Heart right ventricle (tissue), 16 donors: ENCODE measurements at regions not wholly inside any gene's neighbourhood (a gene's known extent, or its start where the extent isn't known, plus 50 kb on each side); places are given as distances from the start of the nearest gene placed in this dataset.
"Not testable (repeated sequence)": the region's sequence is repeated elsewhere in the genome, so short reads cannot be mapped to it uniquely, and the experiment has no call there.

Experiments
- ATAC-seq, 8 donors: fragments of 200-7000 bp; cut with Tn5 transposase; one replicate each; pipeline ENCODE4 v1.9.1; 2020; ENCODE audit warnings: mild to moderate bottlenecking in 8 of 8, moderate library complexity in 8 of 8, moderate number of reproducible peaks in 1 of 8
- DNase-seq, 2 donors: peaks; one replicate each; pipeline ENCODE4 v3.0.0-alpha.2; 2020
- H3K27ac ChIP-seq, 10 donors: fragments of 200-600 bp; sonication (generic) in 2 of 10; one replicate each; pipeline versions ENCODE4 v1.5.0 to v1.8.0; 2020 to 2022; ENCODE audit warnings: mild to moderate bottlenecking in 3 of 10
- H3K27me3 ChIP-seq, 7 donors: fragments of 200-600 bp; one replicate each; pipeline ENCODE4 v1.8.0; 2021 to 2022; ENCODE audit warnings: mild to moderate bottlenecking in 2 of 7
- H3K36me3 ChIP-seq, 9 donors: fragments of 200-600 bp; sonication (generic) in 1 of 9; one replicate each; pipeline versions ENCODE4 v1.5.0 to v1.8.0; 2020 to 2022; ENCODE audit warnings: mild to moderate bottlenecking in 2 of 9
- H3K4me1 ChIP-seq, 9 donors: fragments of 200-600 bp; sonication (generic) in 1 of 9; one replicate each; pipeline versions ENCODE4 v1.5.0 to v1.8.0; 2020 to 2022; ENCODE audit warnings: mild to moderate bottlenecking in 4 of 9
- H3K4me3 ChIP-seq, 10 donors: fragments of 200-600 bp; sonication (generic) in 2 of 10; one replicate each; pipeline versions ENCODE4 v1.5.0 to v1.8.0; 2020 to 2022; ENCODE audit warnings: mild to moderate bottlenecking in 7 of 10, moderate library complexity in 2 of 10
- H3K9me3 ChIP-seq, 11 donors: fragments of 200-600 bp in 10 of 11; sonication (generic) in 2 of 11; one replicate each; pipeline versions ENCODE4 v1.5.0 to v1.8.0; 2013 to 2022; ENCODE audit warnings: mild to moderate bottlenecking in 2 of 11, control low read depth in 1 of 11, moderate library complexity in 1 of 11
- WGBS, 2 donors: extraction: QIAGEN DNeasy Blood & Tissue Kit; methylation state at CpG; one replicate each; pipeline ENCODE4 v1.1.7; 2013; ENCODE audit warnings: inconsistent platforms in 1 of 2; 5-methylcytosine and 5-hydroxymethylcytosine counted together
- intact Hi-C, 10 donors: fragments of 100-400 bp; cut with DNase I; formaldehyde crosslinking; loops; one replicate each; pipeline versions ENCODE4 v1.11.1 to v1.14.2; 2022
- TF ChIP-seq, protein P1 (sequence below), 9 donors: fragments of 200-600 bp; sonication (generic) in 2 of 9; IDR thresholded peaks; one replicate each; pipeline versions ENCODE4 v1.5.0 to v1.8.0; 2021 to 2022; ENCODE audit warnings: antibody characterized with exemption in 9 of 9, mild to moderate bottlenecking in 5 of 9, moderate library complexity in 1 of 9
- donor health status: Arrhythmogenic right ventricular cardiomyopathy.
- donor health status: ischemic (EF 13 %, LVEDD 7.1; RV severe dilation, severe dysfunction).
- donor health status: healthy with polysubstance abuse.
- donor health status: DM: no; HTN: yes; CAD: no.
- donor health status: DM: no; HTN: no; CAD: no.
- donor health status: ischemic (EF 25% LVEDD 6.9; RV normal size, moderate dysfunction).
- donor health status: ischemic (EF 25% LVEDD 5.7; RV mildly dilated, moderate dysfunction).
- donor health status: healthy.
- donor health status: DM: yes; HTN: yes; CAD: no.
- donor health status: Ischemic cardiomyopathy.
- donor health status: ischemic (EF 35%, LVEDD 5.7; RV mildly dilated, moderate dysfunction).
- donor health status: nonischemic (EF 11% LVEDD 7.7; RV severe dilation, severe dysfunction).
- donor health status: DM: yes; HTN: yes; CAD: no.
- donor health status: PGD.
- donor health status: ischemic (EF 29% LVEDD 5.4; RV normal size, mild dysfunction).
- donor health status: nonischemic (EF 23%, LVEDD 6.1; RV moderate dilation, normal function).

GRCh38 chr5:173391031-173391430 is 62.8 kb upstream of the STC2 start:
- H3K36me3 ChIP-seq = no peaks in the 10 kb centered on the region
- 81 to 82% methylated on average over 7 of the region's 7 CpGs for WGBS, 2 donors
- H3K4me3 ChIP-seq = no peak overlapping the region
- ATAC-seq = no peak
- H3K27me3 ChIP-seq = peaks cover 0 to 3% (median 0%) of the 10 kb centered on the region in 7 donors
- DNase-seq = no peak
- TF ChIP-seq, protein P1, sequence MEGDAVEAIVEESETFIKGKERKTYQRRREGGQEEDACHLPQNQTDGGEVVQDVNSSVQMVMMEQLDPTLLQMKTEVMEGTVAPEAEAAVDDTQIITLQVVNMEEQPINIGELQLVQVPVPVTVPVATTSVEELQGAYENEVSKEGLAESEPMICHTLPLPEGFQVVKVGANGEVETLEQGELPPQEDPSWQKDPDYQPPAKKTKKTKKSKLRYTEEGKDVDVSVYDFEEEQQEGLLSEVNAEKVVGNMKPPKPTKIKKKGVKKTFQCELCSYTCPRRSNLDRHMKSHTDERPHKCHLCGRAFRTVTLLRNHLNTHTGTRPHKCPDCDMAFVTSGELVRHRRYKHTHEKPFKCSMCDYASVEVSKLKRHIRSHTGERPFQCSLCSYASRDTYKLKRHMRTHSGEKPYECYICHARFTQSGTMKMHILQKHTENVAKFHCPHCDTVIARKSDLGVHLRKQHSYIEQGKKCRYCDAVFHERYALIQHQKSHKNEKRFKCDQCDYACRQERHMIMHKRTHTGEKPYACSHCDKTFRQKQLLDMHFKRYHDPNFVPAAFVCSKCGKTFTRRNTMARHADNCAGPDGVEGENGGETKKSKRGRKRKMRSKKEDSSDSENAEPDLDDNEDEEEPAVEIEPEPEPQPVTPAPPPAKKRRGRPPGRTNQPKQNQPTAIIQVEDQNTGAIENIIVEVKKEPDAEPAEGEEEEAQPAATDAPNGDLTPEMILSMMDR (IDR thresholded peaks at IDR 0.05) = no peak
- H3K4me1 ChIP-seq = peaks cover 0 to 7% (median 0%) of the 10 kb centered on the region in 9 donors
- H3K27ac ChIP-seq = no peak overlapping the region
- peaks cover 0 to 20% (median 5%) of the 10 kb centered on the region in 11 donors for H3K9me3 ChIP-seq
- intact Hi-C loops = no loop called here

DNA sequence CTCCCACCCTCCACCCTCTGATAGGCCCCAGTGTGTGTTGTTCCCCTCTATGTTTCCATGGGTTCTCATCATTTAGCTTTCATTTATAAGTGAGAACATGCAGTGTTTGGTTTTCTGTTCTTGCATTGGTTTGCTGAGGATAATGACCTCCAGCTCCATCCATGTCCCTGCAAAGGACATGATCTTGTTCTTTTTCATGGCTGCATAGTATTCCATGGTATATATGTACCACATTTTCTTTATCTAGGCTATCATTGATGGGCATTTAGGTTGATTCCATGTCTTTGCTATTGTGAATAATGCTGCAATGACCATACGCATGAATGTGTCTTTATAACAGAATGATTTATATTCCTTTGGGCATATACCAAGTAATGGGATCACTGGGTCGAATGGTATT is 59.1 kb upstream of the STC2 start:
- intact Hi-C loops, DNase-seq, H3K36me3 ChIP-seq, H3K9me3 ChIP-seq, H3K27me3 ChIP-seq, H3K4me3 ChIP-seq, H3K4me1 ChIP-seq, H3K27ac ChIP-seq, ATAC-seq: not testable (repeated sequence)
- whole genome bisulfite sequencing, 2 donors = 90 to 92% methylated on average over 2 of the region's 2 CpGs

- 89 to 96% methylated on average over 4 of the region's 4 CpGs for WGBS, 2 donors
- no peaks in the 10 kb centered on the region for H3K4me1 ChIP-seq
- no peak overlapping the region for H3K4me3 ChIP-seq
- ATAC-seq = no peak
- no peak for DNase-seq
- TF ChIP-seq, protein P1 (IDR thresholded peaks at IDR 0.05) = no peak
- H3K27ac ChIP-seq = no peak overlapping the region
- intact Hi-C loops = no loop called here
- no peaks in the 10 kb centered on the region for H3K27me3 ChIP-seq
- peaks cover 0 to 4% (median 0%) of the 10 kb centered on the region in 11 donors for H3K9me3 ChIP-seq
- no peaks in the 10 kb centered on the region for H3K36me3 ChIP-seq
These were observed 57.7 kb upstream of the STC2 start for GRCh38 chr5:173385832-173386360.

DNA sequence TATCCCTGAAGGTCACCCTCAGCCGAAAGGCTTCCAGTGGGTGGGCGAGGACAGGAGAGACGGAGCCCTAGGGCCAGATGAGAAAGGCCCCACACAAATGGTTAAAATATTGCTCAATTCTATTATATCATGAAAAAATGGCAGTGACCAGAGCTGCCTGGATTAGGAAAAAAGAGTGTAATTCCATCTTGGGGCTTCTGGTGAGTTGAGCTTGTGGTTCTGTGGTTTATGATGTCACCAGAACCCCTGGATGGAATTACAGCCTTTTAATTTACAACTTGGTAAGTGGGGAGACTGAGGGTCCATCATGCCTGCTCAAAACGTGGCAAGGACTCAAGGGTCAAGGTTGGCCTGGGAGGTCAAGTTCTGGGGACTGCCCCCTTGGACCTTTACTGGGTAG is 55.5 kb upstream of the STC2 start:
- Histone ChIP-seq H3K4me1 (no peaks in the 10 kb centered on the region), H3K27me3 (no peaks in the 10 kb centered on the region), H3K4me3 (no peak overlapping the region), H3K36me3 (no peaks in the 10 kb centered on the region), H3K27ac (no peak overlapping the region), H3K9me3 (peaks cover 0 to 4% (median 0%) of the 10 kb centered on the region in 11 donors)
- ATAC-seq (no peak), DNase-seq (no peak)
- intact Hi-C loops = no loop called here
- WGBS, 2 donors = 79 to 86% methylated on average over 4 of the region's 4 CpGs
- TF ChIP-seq, protein P1 (IDR thresholded peaks at IDR 0.05) = no peak

- intact Hi-C loops = no loop called here
- ATAC-seq = no peak
- no peak overlapping the region for H3K4me3 ChIP-seq
- H3K27ac ChIP-seq = no peak overlapping the region
- H3K4me1 ChIP-seq = no peaks in the 10 kb centered on the region
- no peaks in the 10 kb centered on the region for H3K36me3 ChIP-seq
- 92 to 97% methylated on average over 3 of the region's 3 CpGs for WGBS, 2 donors
- no peaks in the 10 kb centered on the region for H3K9me3 ChIP-seq
- no peaks in the 10 kb centered on the region for H3K27me3 ChIP-seq
- TF ChIP-seq, protein P1 (IDR thresholded peaks at IDR 0.05) = no peak
- DNase-seq = no peak
These were observed 50.5 kb upstream of the STC2 start for GRCh38 chr5:173378727-173379126.
